ENCODE measurements at regions not wholly inside any gene's neighbourhood (a gene's known extent, or its start where the extent isn't known, plus 50 kb on each side); places are given as distances from the start of the nearest gene placed in this dataset.

- POLR2A ChIA-PET = interaction anchor here (0.8 to 2.6 kb wide), 4 partner anchors 9 to 89 kb away, joined by 3 to 23 read pairs (median 8); partner anchors contain the start of gene SLC38A2
Measured at GRCh38 chr12:46460682-46461210, 88.2 kb upstream of the SLC38A2 start.

GRCh38 chr12:46459861-46460545 lies 87.4 kb upstream of the SLC38A2 start:
- peaks cover 67% of the 10 kb centered on the region for H3K4me1 Mint-ChIP-seq
- H3K27ac Mint-ChIP-seq = peak overlapping the region; percentile 93
- ChIA-PET CTCF (interaction anchor here (0.8 to 0.9 kb wide), 2 partner anchors 72 to 201 kb away, joined by 3 to 4 read pairs; no protein-coding TSS in a partner anchor), POLR2A (interaction anchor here (0.6 to 2.6 kb wide), 6 partner anchors 10 to 282 kb away, joined by 3 to 23 read pairs (median 10); partner anchors contain the start of gene SLC38A2)
- intact Hi-C loops (cut with micrococcal nuclease) = loop anchor here (1.0 kb wide), 1 partner anchor 27 kb away; no protein-coding TSS in a partner anchor
- peak; percentile 64 for ATAC-seq (ENCODE audit: low read depth)
- H3K36me3 Mint-ChIP-seq (ENCODE audit: low read depth) = no peaks in the 10 kb centered on the region
- H3K4me3 Mint-ChIP-seq = peak overlapping the region; percentile 84
- no peaks in the 10 kb centered on the region for H3K9me3 Mint-ChIP-seq
- peak; percentile 18 for DNase-seq
- no peaks in the 10 kb centered on the region for H3K27me3 Mint-ChIP-seq
- TF ChIP-seq CTCF (IDR thresholded peaks at IDR 0.05) = no peak

More at GRCh38 chr12:46460682-46461210, 88.2 kb upstream of the SLC38A2 start:
- DNase-seq (no peak), ATAC-seq (ENCODE audit: low read depth) (no peak)
- Mint-ChIP-seq H3K4me1 (peaks cover 62% of the 10 kb centered on the region), H3K27me3 (no peaks in the 10 kb centered on the region), H3K27ac (peak overlapping the region; percentile 93), H3K36me3 (ENCODE audit: low read depth) (no peaks in the 10 kb centered on the region), H3K4me3 (peak overlapping the region; percentile 36), H3K9me3 (no peaks in the 10 kb centered on the region)
- intact Hi-C loops (cut with micrococcal nuclease) = loop anchor here (1.0 kb wide), 1 partner anchor 27 kb away; no protein-coding TSS in a partner anchor
- no peak for TF ChIP-seq CTCF (IDR thresholded peaks at IDR 0.05)
- CTCF ChIA-PET = interaction anchor here (0.8 kb wide), 1 partner anchor 201 kb away, joined by 4 read pairs; no protein-coding TSS in a partner anchor

GRCh38 chr12:46459111-46459510 lies 86.5 kb upstream of the SLC38A2 start:
- DNase-seq (no peak), ATAC-seq (ENCODE audit: low read depth) (no peak)
- POLR2A ChIA-PET = interaction anchor here (1.8 to 2.6 kb wide), 2 partner anchors 25 to 87 kb away, joined by 4 to 23 read pairs; partner anchors contain the start of gene SLC38A2
- CTCF ChIA-PET = no interaction called here
- Mint-ChIP-seq H3K36me3 (ENCODE audit: low read depth) (no peaks in the 10 kb centered on the region), H3K4me3 (peak overlapping the region; percentile 24), H3K4me1 (peaks cover 71% of the 10 kb centered on the region), H3K27ac (peak overlapping the region; percentile 93), H3K27me3 (no peaks in the 10 kb centered on the region), H3K9me3 (no peaks in the 10 kb centered on the region)
- TF ChIP-seq CTCF (IDR thresholded peaks at IDR 0.05) = no peak
- intact Hi-C loops (cut with micrococcal nuclease) = no loop called here

GRCh38 chr12:46458500-46459102 lies 86.0 kb upstream of the SLC38A2 start:
- intact Hi-C loops (cut with micrococcal nuclease) = no loop called here
- ATAC-seq (ENCODE audit: low read depth) (no peak), DNase-seq (no peak)
- no peaks in the 10 kb centered on the region for H3K27me3 Mint-ChIP-seq
- H3K4me1 Mint-ChIP-seq = peaks cover 71% of the 10 kb centered on the region
- H3K9me3 Mint-ChIP-seq = no peaks in the 10 kb centered on the region
- H3K36me3 Mint-ChIP-seq (ENCODE audit: low read depth) = no peaks in the 10 kb centered on the region
- peak overlapping the region; percentile 93 for H3K27ac Mint-ChIP-seq
- no peak overlapping the region for H3K4me3 Mint-ChIP-seq
- ChIA-PET CTCF (no interaction called here), POLR2A (interaction anchor here (1.8 to 2.6 kb wide), 2 partner anchors 25 to 87 kb away, joined by 4 to 23 read pairs; partner anchors contain the start of gene SLC38A2)
- TF ChIP-seq CTCF (IDR thresholded peaks at IDR 0.05) = no peak

GRCh38 chr12:46457958-46458357 lies 85.4 kb upstream of the SLC38A2 start:
- TF ChIP-seq CTCF (IDR thresholded peaks at IDR 0.05) = no peak
- ATAC-seq (ENCODE audit: low read depth) (no peak), DNase-seq (no peak)
- Mint-ChIP-seq H3K27ac (no peak overlapping the region), H3K9me3 (no peaks in the 10 kb centered on the region), H3K27me3 (no peaks in the 10 kb centered on the region), H3K36me3 (ENCODE audit: low read depth) (no peaks in the 10 kb centered on the region), H3K4me3 (no peak overlapping the region), H3K4me1 (peaks cover 71% of the 10 kb centered on the region)
- ChIA-PET CTCF (no interaction called here), POLR2A (no interaction called here)
- intact Hi-C loops (cut with micrococcal nuclease) = loop anchor here (2.0 kb wide), 1 partner anchor 13 kb away; no protein-coding TSS in a partner anchor
